ENCODE measurements at regions not wholly inside any gene's neighbourhood (a gene's known extent, or its start where the extent isn't known, plus 50 kb on each side); places are given as distances from the start of the nearest gene placed in this dataset.
"Not testable (repeated sequence)": the region's sequence is repeated elsewhere in the genome, so short reads cannot be mapped to it uniquely, and the experiment has no call there.

- DNase-seq: no peak
Measured at GRCh38 chr3:193805448-193805847, 212.4 kb downstream of the OPA1 start.

GRCh38 chr3:193808317-193808716 lies 215.3 kb downstream of the OPA1 start:
- DNase-seq: peak; percentile 9

GRCh38 chr3:193809106-193809505 lies 216.1 kb downstream of the OPA1 start:
- peak; percentile 19 for DNase-seq

GRCh38 chr3:193812078-193812725 lies 219.2 kb downstream of the OPA1 start:
- peak; percentile 13 for DNase-seq

- peak; percentile 9 for DNase-seq
Measured at GRCh38 chr3:193812791-193813500, 219.9 kb downstream of the OPA1 start.

GRCh38 chr3:193813501-193813830 lies 220.5 kb downstream of the OPA1 start:
- DNase-seq: peak; percentile 11

GRCh38 chr3:193814166-193814892 lies 221.3 kb downstream of the OPA1 start:
- DNase-seq: peak; percentile 5

GRCh38 chr3:193815246-193816027 lies 222.4 kb downstream of the OPA1 start:
- DNase-seq: peak; percentile 9

- DNase-seq: peak; percentile 11
Measured at GRCh38 chr3:193816028-193816395, 223.0 kb downstream of the OPA1 start.

GRCh38 chr3:193816656-193817311 lies 223.8 kb downstream of the OPA1 start:
- DNase-seq: peak; percentile 38

GRCh38 chr3:193819117-193820010 lies 226.4 kb downstream of the OPA1 start:
- DNase-seq: peak; percentile 21

GRCh38 chr3:193821151-193821668 lies 228.2 kb downstream of the OPA1 start:
- DNase-seq: no peak

GRCh38 chr3:193822492-193823212 lies 229.6 kb downstream of the OPA1 start:
- DNase-seq: no peak

GRCh38 chr3:193823213-193823605 lies 230.2 kb downstream of the OPA1 start:
- DNase-seq: not testable (repeated sequence)

- DNase-seq: no peak
Measured at GRCh38 chr3:193824365-193824764, 231.4 kb downstream of the OPA1 start.

GRCh38 chr3:193825617-193826016 lies 232.6 kb downstream of the OPA1 start:
- peak; percentile 37 for DNase-seq

- DNase-seq: peak; percentile 17
Measured at GRCh38 chr3:193826159-193826795, 233.3 kb downstream of the OPA1 start.

GRCh38 chr3:193827040-193827669 lies 234.1 kb downstream of the OPA1 start:
- peak; percentile 19 for DNase-seq

GRCh38 chr3:193827871-193828270 lies 234.9 kb downstream of the OPA1 start:
- DNase-seq: no peak

GRCh38 chr3:193828477-193828876 lies 235.5 kb downstream of the OPA1 start:
- peak; percentile 21 for DNase-seq
